H9 (cell line): ENCODE measurements at regions not wholly inside any gene's neighbourhood (a gene's known extent, or its start where the extent isn't known, plus 50 kb on each side); places are given as distances from the start of the nearest gene placed in this dataset.

Experiments used
- DNase-seq: peaks from one replicate; pipeline ENCODE4 v3.0.0-alpha.2; 2017
- H2AFZ ChIP-seq: one replicate; pipeline ENCODE4 v1.6.1; 2013; ENCODE audit warnings: mild to moderate bottlenecking, low read length, control low read depth, moderate library complexity
- H2AK5ac ChIP-seq: 2 replicates; pipeline ENCODE4 v1.6.1; 2013; ENCODE audit warnings: low read length, control low read depth, mixed read lengths; ENCODE audit not compliant: insufficient read length
- H2BK120ac ChIP-seq: one replicate; pipeline ENCODE4 v1.6.1; 2013; ENCODE audit warnings: low read depth, mild to moderate bottlenecking, low read length, control low read depth, inconsistent platforms; ENCODE audit not compliant: poor library complexity, severe bottlenecking
- H2BK12ac ChIP-seq: 2 replicates; pipeline ENCODE4 v1.6.1; 2013; ENCODE audit warnings: low read length, control low read depth, mixed read lengths, low read depth; ENCODE audit not compliant: insufficient read length
- H2BK15ac ChIP-seq: 2 replicates; pipeline ENCODE4 v1.6.1; 2013; ENCODE audit warnings: low read depth, low read length, control low read depth
- H2BK20ac ChIP-seq: one replicate; pipeline ENCODE4 v1.6.1; 2013; ENCODE audit warnings: low read depth, mild to moderate bottlenecking, low read length, control low read depth, inconsistent platforms; ENCODE audit not compliant: poor library complexity, severe bottlenecking
- H2BK5ac ChIP-seq: 2 replicates; pipeline ENCODE4 v1.6.1; 2013; ENCODE audit warnings: low read length, control low read depth, mixed read lengths; ENCODE audit not compliant: insufficient read length
- H3K14ac ChIP-seq: 2 replicates; pipeline ENCODE4 v1.6.1; 2013; ENCODE audit warnings: low read length, control low read depth; ENCODE audit not compliant: insufficient read depth
- H3K18ac ChIP-seq: 2 replicates; pipeline ENCODE4 v1.6.1; 2013; ENCODE audit warnings: low read depth, mild to moderate bottlenecking, mixed read lengths, low read length, control low read depth; ENCODE audit not compliant: insufficient read length
- H3K23ac ChIP-seq: 2 replicates; pipeline ENCODE4 v1.6.1; 2013; ENCODE audit warnings: low read length, control low read depth, mixed read lengths, low read depth; ENCODE audit not compliant: insufficient read length
- H3K23me2 ChIP-seq: 2 replicates; pipeline ENCODE4 v1.6.1; 2013; ENCODE audit warnings: low read depth, mild to moderate bottlenecking, mixed read lengths, low read length, control low read depth; ENCODE audit not compliant: insufficient read length, poor library complexity, severe bottlenecking
- H3K27ac ChIP-seq: 2 replicates; pipeline ENCODE4 v1.5.1; 2013; ENCODE audit warnings: low read length, control low read depth, mixed read lengths, low read depth; ENCODE audit not compliant: insufficient read length
- H3K27me3 ChIP-seq: 2 replicates; pipeline ENCODE4 v1.6.1; 2013; ENCODE audit warnings: low read length, control low read depth, inconsistent platforms; ENCODE audit not compliant: insufficient read depth
- H3K4ac ChIP-seq: 2 replicates; pipeline ENCODE4 v1.6.1; 2013; ENCODE audit warnings: low read depth, mild to moderate bottlenecking, control low read depth, inconsistent platforms, low read length, moderate library complexity
- H3K4me1 ChIP-seq: 2 replicates; pipeline ENCODE4 v1.6.1; 2013; ENCODE audit warnings: low read length, control low read depth, inconsistent platforms; ENCODE audit not compliant: insufficient read depth
- H3K4me2 ChIP-seq: 2 replicates; pipeline ENCODE4 v1.6.1; 2013; ENCODE audit warnings: low read length, control low read depth, mixed read lengths; ENCODE audit not compliant: insufficient read length, insufficient read depth
- H3K56ac ChIP-seq: 2 replicates; pipeline ENCODE4 v1.6.1; 2013; ENCODE audit warnings: low read depth, mild to moderate bottlenecking, mixed read lengths, low read length, control low read depth; ENCODE audit not compliant: insufficient read length
- H3K79me1 ChIP-seq: 2 replicates; pipeline ENCODE4 v1.6.1; 2013; ENCODE audit warnings: low read depth, mild to moderate bottlenecking, moderate library complexity, low read length, control low read depth, inconsistent platforms; ENCODE audit not compliant: insufficient read depth, poor library complexity, severe bottlenecking
- H3K79me2 ChIP-seq: 2 replicates; pipeline ENCODE4 v1.6.1; 2013; ENCODE audit warnings: low read length, control low read depth, inconsistent platforms; ENCODE audit not compliant: insufficient read depth
- H3K9ac ChIP-seq: 2 replicates; pipeline ENCODE4 v1.6.1; 2013; ENCODE audit warnings: low read length, control low read depth, mixed read lengths; ENCODE audit not compliant: insufficient read length; ENCODE audit errors: extremely low read depth
- H3K9me3 ChIP-seq: one replicate; pipeline ENCODE4 v1.6.1; 2013; ENCODE audit warnings: low read depth, low read length, inconsistent platforms; ENCODE audit not compliant: control insufficient read depth
- H3T11ph ChIP-seq: one replicate; pipeline ENCODE4 v1.6.1; 2013; ENCODE audit warnings: mild to moderate bottlenecking, low read length, control low read depth, inconsistent platforms
- H4K20me1 ChIP-seq: one replicate; pipeline ENCODE4 v1.6.1; 2013; ENCODE audit not compliant: control insufficient read depth, insufficient read length, insufficient read depth
- H4K5ac ChIP-seq: 2 replicates; pipeline ENCODE4 v1.6.1; 2013; ENCODE audit warnings: low read depth, mild to moderate bottlenecking, mixed read lengths, low read length, control low read depth; ENCODE audit not compliant: insufficient read length
- H4K8ac ChIP-seq: replicated peaks from 2 replicates; pipeline ENCODE4 v1.6.1; 2013; ENCODE audit warnings: low read length, control low read depth, mixed read lengths, low read depth; ENCODE audit not compliant: insufficient read length
- H4K91ac ChIP-seq: 2 replicates; pipeline ENCODE4 v1.6.1; 2013; ENCODE audit warnings: low read depth, mild to moderate bottlenecking, moderate library complexity, mixed read lengths, low read length, control low read depth; ENCODE audit not compliant: insufficient read length
- H3K27ac Mint-ChIP-seq, 3 experiments: 2 replicates in 2 of 3; 3 replicates in 1 of 3; pipeline ENCODE4 v1.8.0; 2020 to 2021; ENCODE audit warnings: mixed read lengths in 3 of 3, mild to moderate bottlenecking in 1 of 3, moderate library complexity in 1 of 3
- H3K27me3 Mint-ChIP-seq: 2 replicates; pipeline ENCODE4 v1.8.0; 2021; ENCODE audit warnings: low read depth, mild to moderate bottlenecking, moderate library complexity, mixed read lengths
- H3K36me3 Mint-ChIP-seq, 3 experiments: 2 replicates in 2 of 3; 3 replicates in 1 of 3; pipeline ENCODE4 v1.8.0; 2020 to 2021; ENCODE audit warnings: low read depth in 3 of 3, mixed read lengths in 3 of 3; ENCODE audit not compliant: insufficient read depth in 1 of 3
- H3K4me1 Mint-ChIP-seq, 2 experiments: 2 replicates each; pipeline ENCODE4 v1.8.0; 2020; ENCODE audit warnings: mixed read lengths in 2 of 2
- H3K4me3 Mint-ChIP-seq, 2 experiments: 2 replicates in 1 of 2; 3 replicates in 1 of 2; pipeline ENCODE4 v1.8.0; 2020 to 2021; ENCODE audit warnings: mild to moderate bottlenecking in 2 of 2, mixed read lengths in 2 of 2, moderate library complexity in 1 of 2
- H3K9me3 Mint-ChIP-seq, 2 experiments: 2 replicates in 1 of 2; 3 replicates in 1 of 2; pipeline ENCODE4 v1.8.0; 2020; ENCODE audit warnings: mild to moderate bottlenecking in 2 of 2, mixed read lengths in 2 of 2, moderate library complexity in 1 of 2
- WGBS: extraction: QIAGEN DNeasy Blood & Tissue Kit; methylation state at CpG from one replicate; pipeline ENCODE4 v1.1.7; 2013; ENCODE audit warnings: missing lambda C conversion rate, low lambda C conversion rate, mixed read lengths; ENCODE audit not compliant: insufficient read length; ENCODE audit errors: extremely low coverage; 5-methylcytosine and 5-hydroxymethylcytosine counted together
- TF ChIP-seq, protein P1 (sequence below): fragments of 200-600 bp; sonication (generic); conservative IDR thresholded peaks from 3 replicates; pipeline ENCODE4 v1.8.0; 2021; ENCODE audit warnings: antibody characterized with exemption, mild to moderate bottlenecking

DNA sequence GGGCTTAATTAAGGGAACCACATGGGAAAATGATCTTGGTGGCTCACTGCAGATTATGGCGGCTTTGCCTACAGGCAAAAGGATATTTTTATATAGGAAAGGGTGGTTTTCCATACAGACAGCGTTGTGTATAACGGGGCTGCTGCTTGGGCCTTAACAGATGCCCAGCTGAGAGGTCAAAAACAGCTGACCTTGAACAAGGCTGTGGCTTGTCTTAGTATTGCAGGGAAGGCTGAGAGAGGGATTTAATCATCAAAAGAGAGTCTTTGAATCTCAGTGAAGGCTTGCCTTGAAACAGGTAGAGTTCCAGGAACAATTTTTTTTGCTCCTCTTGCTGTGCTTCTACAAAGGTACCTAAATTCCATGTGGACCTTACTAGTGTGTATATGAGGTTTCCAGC lies 301.6 kb upstream of the C11orf87 start:
- Histone ChIP-seq H2AFZ (no peak overlapping the region), H3K27me3 (no peaks in the 10 kb centered on the region), H3K23me2 (no peaks in the 10 kb centered on the region), H4K5ac (no peak overlapping the region), H3K14ac (no peak overlapping the region), H3K18ac (no peak overlapping the region), H3K79me1 (no peaks in the 10 kb centered on the region), H2BK20ac (no peak overlapping the region), H2BK12ac (no peak overlapping the region), H2BK120ac (no peak overlapping the region), H2AK5ac (no peak overlapping the region), H3K4me2 (no peak overlapping the region), H4K8ac (no peak overlapping the region), H3T11ph (no peak overlapping the region), H4K91ac (no peak overlapping the region), H3K4ac (no peak overlapping the region), H3K56ac (no peak overlapping the region), H3K27ac (no peak overlapping the region), H4K20me1 (no peaks in the 10 kb centered on the region), H3K9me3 (no peaks in the 10 kb centered on the region), H3K23ac (no peak overlapping the region), H3K79me2 (no peaks in the 10 kb centered on the region), H2BK15ac (no peak overlapping the region), H3K4me1 (peaks cover 11% of the 10 kb centered on the region; the same call in 1 of the 2 replicates), H3K9ac (no peak overlapping the region), H2BK5ac (no peak overlapping the region)
- no peaks in the 10 kb centered on the region for H3K27me3 Mint-ChIP-seq
- no peak overlapping the region for H3K27ac Mint-ChIP-seq
- no peaks in the 10 kb centered on the region; a peak in 2 of 5 replicates for H3K9me3 Mint-ChIP-seq
- TF ChIP-seq, protein P1, sequence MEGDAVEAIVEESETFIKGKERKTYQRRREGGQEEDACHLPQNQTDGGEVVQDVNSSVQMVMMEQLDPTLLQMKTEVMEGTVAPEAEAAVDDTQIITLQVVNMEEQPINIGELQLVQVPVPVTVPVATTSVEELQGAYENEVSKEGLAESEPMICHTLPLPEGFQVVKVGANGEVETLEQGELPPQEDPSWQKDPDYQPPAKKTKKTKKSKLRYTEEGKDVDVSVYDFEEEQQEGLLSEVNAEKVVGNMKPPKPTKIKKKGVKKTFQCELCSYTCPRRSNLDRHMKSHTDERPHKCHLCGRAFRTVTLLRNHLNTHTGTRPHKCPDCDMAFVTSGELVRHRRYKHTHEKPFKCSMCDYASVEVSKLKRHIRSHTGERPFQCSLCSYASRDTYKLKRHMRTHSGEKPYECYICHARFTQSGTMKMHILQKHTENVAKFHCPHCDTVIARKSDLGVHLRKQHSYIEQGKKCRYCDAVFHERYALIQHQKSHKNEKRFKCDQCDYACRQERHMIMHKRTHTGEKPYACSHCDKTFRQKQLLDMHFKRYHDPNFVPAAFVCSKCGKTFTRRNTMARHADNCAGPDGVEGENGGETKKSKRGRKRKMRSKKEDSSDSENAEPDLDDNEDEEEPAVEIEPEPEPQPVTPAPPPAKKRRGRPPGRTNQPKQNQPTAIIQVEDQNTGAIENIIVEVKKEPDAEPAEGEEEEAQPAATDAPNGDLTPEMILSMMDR: no peak
- no peaks in the 10 kb centered on the region for H3K36me3 Mint-ChIP-seq
- DNase-seq: no peak
- H3K4me1 Mint-ChIP-seq: peaks cover 37 to 42% of the 10 kb centered on the region in 2 experiments
- WGBS: no CpG with 5 or more reads among the region's 3 CpGs
- no peak overlapping the region for H3K4me3 Mint-ChIP-seq
